ENCODE measurements at regions not wholly inside any gene's neighbourhood (a gene's known extent, or its start where the extent isn't known, plus 50 kb on each side); places are given as distances from the start of the nearest gene placed in this dataset.

GRCh38 chr10:75288140-75288711 lies 52.5 kb upstream of the COMTD1 start:
- Mint-ChIP-seq H3K4me1 (no peaks in the 10 kb centered on the region), H3K27ac (no peak overlapping the region), H3K27me3 (peaks cover 33% of the 10 kb centered on the region), H3K4me3 (no peak overlapping the region), H3K36me3 (ENCODE audit: low read depth) (no peaks in the 10 kb centered on the region), H3K9me3 (no peaks in the 10 kb centered on the region)
- ChIA-PET POLR2A (no interaction called here), CTCF (no interaction called here)
- no peak for DNase-seq

GRCh38 chr10:75287697-75288096 lies 51.9 kb upstream of the COMTD1 start:
- ChIA-PET CTCF (no interaction called here), POLR2A (no interaction called here)
- no peaks in the 10 kb centered on the region for H3K9me3 Mint-ChIP-seq
- H3K36me3 Mint-ChIP-seq (ENCODE audit: low read depth) = no peaks in the 10 kb centered on the region
- H3K27me3 Mint-ChIP-seq = peaks cover 30% of the 10 kb centered on the region
- no peaks in the 10 kb centered on the region for H3K4me1 Mint-ChIP-seq
- H3K4me3 Mint-ChIP-seq = no peak overlapping the region
- no peak for DNase-seq
- no peak overlapping the region for H3K27ac Mint-ChIP-seq

- no peaks in the 10 kb centered on the region for H3K36me3 Mint-ChIP-seq (ENCODE audit: low read depth)
Observed at GRCh38 chr10:75286901-75287300, 51.1 kb upstream of the COMTD1 start.

More at GRCh38 chr10:75286901-75287300, 51.1 kb upstream of the COMTD1 start:
- Mint-ChIP-seq H3K4me3 (no peak overlapping the region), H3K27me3 (peaks cover 30% of the 10 kb centered on the region), H3K9me3 (no peaks in the 10 kb centered on the region), H3K27ac (no peak overlapping the region), H3K4me1 (no peaks in the 10 kb centered on the region)
- POLR2A ChIA-PET = no interaction called here
- no peak for DNase-seq
- CTCF ChIA-PET = no interaction called here
